ENCODE measurements at regions not wholly inside any gene's neighbourhood (a gene's known extent, or its start where the extent isn't known, plus 50 kb on each side); places are given as distances from the start of the nearest gene placed in this dataset.

- TF ChIP-seq POLR2A (IDR thresholded peaks at IDR 0.05; ENCODE audit: extremely low read depth, insufficient read length) (no peak), MAX (IDR thresholded peaks at IDR 0.05; ENCODE audit: low read depth, low read length) (no peak), CTCF (IDR thresholded peaks at IDR 0.05; ENCODE audit: low read depth, low read length) (no peak), MYC (IDR thresholded peaks at IDR 0.05; ENCODE audit: low read depth, low read length) (no peak)
Measured at GRCh38 chr5:58188262-58188651, 271.6 kb downstream of the PLK2 start.
